RCC 7860 (cell line): ENCODE measurements at regions not wholly inside any gene's neighbourhood (a gene's known extent, or its start where the extent isn't known, plus 50 kb on each side); places are given as distances from the start of the nearest gene placed in this dataset.
"Not testable (repeated sequence)": the region's sequence is repeated elsewhere in the genome, so short reads cannot be mapped to it uniquely, and the experiment has no call there.

Experiments used
- DNase-seq: peaks from one replicate; pipeline ENCODE4 v3.0.0-alpha.2; 2015; ENCODE audit warnings: low spot score
- FAIRE-seq: peaks from 2 replicates; lab custom pipeline; 2012; peaks lifted over from hg19 to GRCh38; lab: Jason Lieb, UNC

DNA sequence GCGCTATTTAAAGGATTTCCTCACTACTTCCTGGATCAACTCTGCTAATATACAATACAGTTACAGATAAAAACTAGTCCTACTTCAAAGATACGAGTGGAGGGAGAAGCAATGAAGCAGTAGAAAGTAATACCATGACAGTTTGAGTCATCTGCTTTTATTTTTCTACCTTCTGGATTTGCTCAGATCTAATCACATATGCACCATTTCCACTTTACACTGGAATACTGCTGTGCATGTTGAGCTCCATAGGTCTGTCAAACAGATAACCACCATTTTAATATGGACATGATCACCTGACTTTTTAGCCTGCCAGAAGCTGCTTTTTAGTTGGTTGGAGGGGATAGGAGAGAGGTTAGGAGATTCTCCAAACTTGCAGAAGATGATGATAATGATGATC is 92.5 kb downstream of the MMUT start:
- no peak for FAIRE-seq
- no peak for DNase-seq

DNA sequence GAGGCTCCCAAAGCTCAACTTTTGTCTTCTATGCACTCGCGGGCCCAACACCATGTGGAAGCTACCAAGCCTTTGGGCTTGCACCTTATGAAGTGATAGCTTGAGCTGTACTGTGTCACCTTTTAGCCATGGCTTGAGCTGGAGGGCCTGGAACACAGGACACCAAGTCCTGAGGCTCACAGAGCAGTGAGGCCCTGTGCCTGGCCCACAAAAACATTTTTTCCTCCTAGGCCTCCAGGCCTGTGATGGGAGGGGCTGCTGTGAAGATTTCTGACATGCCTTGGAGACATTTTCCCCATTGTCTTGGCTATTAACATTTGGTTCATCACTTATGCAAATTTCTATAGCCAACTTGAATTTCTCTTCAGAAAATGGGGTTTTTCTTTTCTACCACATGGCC is 96.5 kb downstream of the MMUT start:
- FAIRE-seq: no peak
- no peak for DNase-seq

DNA sequence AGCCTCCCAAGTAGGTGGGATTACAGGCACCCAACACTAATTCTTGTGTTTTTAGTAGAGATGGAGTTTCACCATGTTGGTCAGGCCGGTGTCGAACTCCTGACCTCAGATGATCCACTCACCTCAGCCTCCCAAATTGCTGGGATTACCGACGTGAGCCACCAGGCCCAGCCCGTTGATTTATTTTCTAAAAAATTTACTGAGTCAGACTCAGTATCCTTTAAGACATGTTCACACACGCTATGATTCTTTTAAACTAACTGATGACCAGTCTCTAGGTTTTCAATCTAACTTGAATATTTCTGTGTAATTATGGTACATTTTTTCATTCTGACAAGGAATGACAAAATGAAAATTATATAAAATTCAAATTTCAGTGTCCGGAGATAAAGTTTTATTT is 114.5 kb downstream of the MMUT start:
- no peak for FAIRE-seq

DNA sequence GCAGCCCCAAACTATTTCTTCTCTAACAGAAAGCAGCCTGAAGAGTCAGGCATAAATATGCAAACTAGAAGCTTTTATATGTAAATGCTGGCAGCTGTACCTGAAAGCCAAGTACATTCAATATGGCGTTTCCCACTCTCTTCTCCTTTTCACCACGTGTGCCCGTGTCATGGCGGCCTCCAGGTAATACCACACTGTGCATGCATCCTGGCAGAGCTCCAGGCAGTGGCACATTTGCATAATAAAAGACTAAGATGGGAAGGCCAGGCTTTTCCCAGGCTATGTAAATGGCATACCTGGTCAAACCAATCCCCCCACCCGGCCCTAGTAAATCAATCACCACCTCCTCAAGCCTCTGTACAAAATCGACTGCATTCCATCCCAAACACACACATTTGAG is 120.6 kb downstream of the MMUT start:
- FAIRE-seq: no peak
- DNase-seq: no peak

More for the DNA sequence above, 114.5 kb downstream of the MMUT start:
- no peak for DNase-seq

DNA sequence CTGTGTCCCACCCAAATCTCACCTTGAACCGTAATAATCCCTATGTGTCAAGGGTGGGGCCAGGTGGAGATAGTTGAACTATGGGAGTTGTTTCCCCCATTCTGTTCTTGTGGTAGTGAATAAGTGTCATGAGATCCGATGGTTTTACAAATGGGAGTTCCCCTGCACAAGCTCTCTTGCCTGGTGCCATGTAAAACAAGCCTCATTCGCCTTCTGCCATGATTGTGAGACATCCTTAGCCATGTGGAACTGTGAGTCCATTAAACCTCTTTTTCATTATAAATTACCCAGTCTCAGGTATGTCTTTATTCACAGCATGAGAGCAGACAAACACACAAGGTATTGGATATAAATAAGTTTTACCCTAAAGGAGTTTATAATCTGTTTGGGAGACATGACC is 121.2 kb downstream of the MMUT start:
- DNase-seq (no peak), FAIRE-seq (no peak)

DNA sequence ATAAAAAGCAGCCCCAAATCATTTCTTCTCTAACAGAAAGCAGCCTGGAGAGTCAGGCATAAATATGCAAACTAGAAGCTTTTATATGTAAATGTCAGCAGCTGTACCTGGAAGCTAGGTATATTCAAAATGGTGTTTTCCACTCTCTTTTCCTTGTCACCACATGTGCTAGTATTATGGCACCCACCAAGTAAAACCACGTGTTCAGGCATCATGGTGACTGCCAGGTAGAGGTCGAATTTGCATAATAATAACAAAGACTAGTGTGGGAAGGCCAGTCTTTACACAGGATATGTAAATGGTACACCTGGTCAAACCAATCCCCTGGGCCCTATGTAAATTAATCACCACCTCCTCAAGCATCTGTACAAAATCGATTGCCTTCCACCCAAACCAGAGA is 124.0 kb downstream of the MMUT start:
- DNase-seq (no peak), FAIRE-seq (no peak)

DNA sequence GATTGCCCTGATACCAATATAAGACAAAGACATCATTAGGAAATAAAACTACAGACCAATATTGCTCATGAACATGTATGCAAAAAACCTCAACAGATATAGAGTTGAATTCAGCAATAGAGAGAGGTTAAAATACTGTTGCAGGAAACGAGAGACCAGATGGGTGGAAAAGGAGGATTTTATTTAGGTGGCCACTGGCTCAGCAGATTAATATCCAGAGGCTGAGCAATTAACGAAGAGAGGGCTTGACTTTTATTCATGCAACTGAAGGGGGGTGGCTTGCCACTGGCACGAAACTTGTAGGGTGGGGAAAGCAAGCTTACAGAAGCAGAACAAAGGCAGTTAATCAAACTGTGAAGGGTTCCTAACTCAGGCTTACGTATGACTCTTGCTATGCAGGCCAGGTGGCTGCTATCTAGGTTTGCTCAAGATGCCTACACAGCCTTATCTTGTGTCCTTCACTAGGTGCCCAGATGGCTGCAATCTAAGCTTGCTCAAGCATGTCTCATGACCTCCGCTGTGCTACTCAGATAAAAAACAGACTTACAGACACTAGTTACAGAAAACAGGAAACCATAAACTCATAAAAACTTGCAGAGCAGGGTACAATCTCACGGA is 126.4 kb downstream of the MMUT start:
- no peak for FAIRE-seq
- peak; percentile 57 for DNase-seq

DNA sequence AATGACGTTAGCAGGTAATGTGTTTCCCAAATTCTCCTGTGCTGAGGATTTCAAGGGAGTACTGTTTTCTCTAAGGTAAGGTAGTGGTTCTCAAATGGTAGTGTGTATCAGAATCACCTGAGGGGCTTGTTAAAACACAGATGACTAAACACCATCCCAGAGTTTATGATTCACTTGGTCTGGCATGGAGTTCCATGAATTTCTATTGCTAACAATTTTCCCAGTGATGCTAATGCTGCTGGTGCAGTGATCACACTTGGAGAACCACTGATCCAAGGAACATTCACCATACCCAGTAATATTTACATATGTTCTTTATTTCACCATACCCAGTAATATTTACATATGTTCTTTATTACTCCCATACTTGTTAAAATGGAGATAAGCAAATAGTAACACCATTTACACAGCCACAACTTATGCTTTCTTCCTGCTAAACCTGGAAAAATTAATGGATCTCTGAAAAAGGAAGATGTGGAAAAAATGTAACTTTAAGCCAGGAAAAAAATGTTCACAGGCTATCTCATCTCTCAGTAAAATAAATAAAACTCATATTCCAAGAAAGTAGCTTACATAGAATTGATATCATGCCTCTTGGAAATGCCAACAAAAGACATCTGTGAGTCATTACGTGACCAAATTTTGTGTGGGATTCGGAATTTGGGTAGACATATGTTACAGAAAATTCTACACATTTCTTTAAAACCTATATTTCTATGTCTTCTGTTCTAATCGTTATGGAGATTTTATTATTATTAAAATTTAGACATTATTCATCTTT is 129.5 kb downstream of the MMUT start:
- FAIRE-seq: no peak
- no peak for DNase-seq

DNA sequence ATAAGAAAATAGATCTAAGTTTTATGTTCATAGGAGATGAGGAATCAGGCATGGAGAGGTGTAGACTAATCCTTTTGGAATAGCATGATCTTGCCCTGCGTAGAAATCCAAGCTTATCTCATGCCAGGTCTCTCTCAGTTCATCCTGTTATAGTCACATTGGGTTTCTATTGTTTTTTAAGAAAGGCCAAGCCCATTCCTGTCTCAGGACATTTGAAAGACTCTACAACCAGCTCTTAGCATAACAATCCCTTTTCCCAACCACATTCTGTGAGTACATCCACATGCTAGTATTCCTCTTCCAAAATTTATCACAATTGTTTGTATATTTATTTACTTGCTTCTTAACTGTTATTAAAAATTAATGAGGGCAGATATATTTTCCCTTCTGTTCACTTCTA is 130.3 kb downstream of the MMUT start:
- no peak for DNase-seq
- no peak for FAIRE-seq

DNA sequence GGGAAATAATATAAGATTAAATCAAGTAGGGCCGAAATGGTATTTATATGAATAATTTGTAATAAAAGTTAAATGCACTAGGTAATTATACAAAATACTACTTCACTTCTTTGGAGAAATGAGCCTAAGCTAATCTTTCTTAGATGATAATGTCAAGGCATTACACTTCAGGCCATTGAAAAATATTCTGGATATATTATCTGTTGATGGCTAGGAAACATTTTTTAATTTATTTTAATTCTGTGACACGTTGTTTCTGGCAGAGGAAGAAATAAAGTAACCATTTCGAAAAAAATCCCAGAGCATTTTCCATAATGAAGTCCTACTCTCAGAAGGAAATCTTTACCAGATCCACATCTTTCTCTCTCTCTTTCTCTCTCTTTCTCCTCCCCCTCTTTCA is 133.9 kb downstream of the MMUT start:
- DNase-seq: no peak
- FAIRE-seq: no peak

DNA sequence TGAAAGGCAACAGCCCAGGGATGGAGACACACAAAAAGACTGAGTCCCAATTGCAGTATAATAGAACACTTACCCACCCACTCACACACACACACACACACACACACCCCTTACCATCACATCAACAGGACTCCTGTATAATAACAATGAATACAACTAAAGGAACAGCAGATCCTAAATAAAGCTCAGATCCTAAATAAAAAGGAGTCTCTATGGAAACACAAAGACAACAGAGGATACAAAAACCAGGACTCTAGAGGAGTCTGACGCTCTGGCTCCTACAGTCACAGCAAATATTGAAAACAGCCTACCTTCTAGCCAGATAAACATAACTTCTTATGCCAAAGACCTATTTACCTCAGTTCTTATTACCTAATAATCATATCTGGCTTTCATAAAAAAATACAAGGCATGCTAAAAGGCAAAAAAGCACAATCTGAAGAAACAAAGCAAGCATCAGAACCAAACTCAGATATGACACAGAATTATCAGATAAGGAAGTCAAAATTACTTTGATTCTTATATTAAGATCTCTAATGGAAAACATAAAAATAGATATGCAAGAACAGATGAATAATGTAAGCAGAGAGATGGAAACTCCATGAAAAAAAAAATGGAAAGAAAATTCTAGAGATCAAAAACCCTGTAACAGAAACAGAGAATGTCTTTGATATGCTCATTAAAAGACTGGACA is 134.9 kb downstream of the MMUT start:
- FAIRE-seq: no peak
- no peak for DNase-seq

DNA sequence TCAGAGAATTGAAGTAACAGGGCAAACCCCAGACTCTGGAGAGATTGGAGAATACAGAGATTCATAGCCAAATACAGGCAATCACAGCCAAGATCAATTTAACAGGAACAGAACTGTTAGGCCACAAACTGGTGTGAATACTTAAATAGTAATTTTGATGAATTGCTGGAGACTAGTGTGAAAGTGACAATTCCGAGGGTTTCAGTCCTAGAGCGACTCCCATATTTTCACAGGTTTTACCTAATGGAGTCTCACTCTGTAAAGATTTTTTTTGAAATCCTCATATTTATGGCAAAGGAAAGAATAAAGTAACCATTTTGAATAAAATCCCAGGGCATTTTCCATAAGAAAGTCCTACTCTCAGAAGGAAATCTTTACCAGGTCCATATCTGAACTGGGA is 135.5 kb downstream of the MMUT start:
- DNase-seq (no peak), FAIRE-seq (no peak)

DNA sequence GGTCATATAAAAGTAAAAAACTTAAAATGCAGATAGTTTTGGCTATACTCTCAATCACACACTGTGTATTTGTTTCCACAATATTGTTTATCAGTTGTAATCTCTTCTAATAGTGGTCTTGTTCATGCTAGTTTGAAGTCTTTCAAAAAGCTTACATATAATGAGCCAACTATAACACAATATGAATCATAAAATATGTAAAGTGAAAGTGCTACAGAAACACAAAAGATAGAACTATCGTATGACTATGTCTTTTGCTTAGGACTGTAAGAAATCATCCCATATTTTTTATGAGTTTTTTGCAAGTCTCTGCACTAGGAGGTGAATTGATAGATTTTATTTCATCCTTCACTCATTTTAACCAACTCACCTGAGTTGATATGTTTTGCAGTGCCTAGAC is 136.0 kb downstream of the MMUT start:
- DNase-seq (no peak), FAIRE-seq (no peak)

DNA sequence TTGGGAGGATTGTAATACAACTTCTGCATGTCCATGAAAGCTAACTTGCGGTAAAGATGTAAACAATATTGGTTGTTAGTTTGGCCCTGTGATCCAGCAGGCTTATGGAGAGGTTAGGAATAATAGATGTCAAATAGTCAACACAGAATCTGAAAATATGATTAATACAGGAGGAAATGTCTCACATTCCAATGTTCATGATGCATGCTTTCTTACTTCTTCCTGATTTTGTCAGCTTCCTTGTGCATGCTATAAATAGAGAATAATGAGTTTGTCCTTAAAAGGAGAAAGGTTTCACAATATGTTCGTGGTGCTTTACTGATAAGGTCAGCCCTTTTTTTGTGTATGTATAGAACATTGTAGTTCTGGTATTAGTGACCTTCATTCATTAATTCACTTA is 136.7 kb downstream of the MMUT start:
- FAIRE-seq: peak; percentile 11

DNA sequence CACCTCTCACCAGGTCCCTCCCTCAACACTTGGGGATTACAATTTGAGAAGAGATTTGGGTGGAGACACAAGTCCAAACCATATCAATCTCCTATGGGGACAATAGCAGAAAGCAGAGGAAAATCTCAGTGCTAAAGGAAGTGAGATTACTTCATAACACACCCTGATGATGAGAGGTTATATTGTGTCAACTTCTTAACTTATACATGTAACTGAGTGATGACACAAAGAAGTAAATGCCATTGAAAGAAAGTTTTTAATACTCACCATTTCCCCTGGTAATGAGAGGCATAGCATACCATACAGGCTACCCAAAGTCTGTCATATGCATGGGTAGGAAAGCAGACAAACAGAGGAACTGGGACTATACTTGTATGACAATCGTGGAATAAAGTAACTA is 137.2 kb downstream of the MMUT start:
- DNase-seq (no peak), FAIRE-seq (no peak)

More for the DNA sequence above, 136.7 kb downstream of the MMUT start:
- DNase-seq: peak; percentile 51

DNA sequence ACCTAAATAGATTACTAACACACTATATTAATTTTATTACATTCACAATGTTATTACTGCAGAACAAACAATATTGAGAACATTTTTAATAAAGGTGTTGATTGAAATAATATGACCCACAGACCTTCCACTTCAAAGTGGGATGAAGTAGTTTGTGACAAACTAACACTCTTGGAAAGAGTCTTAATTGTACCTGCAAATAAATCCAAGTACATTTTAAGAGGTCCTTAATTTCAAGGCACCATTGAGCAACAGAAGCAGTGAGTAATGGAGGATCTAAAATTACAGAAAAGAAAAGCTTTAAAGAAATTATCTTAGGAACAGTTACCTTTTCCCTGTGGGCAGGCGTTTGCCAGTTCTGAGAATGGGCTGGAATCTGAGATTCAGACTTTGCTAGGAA is 140.2 kb downstream of the MMUT start:
- FAIRE-seq: no peak

DNA sequence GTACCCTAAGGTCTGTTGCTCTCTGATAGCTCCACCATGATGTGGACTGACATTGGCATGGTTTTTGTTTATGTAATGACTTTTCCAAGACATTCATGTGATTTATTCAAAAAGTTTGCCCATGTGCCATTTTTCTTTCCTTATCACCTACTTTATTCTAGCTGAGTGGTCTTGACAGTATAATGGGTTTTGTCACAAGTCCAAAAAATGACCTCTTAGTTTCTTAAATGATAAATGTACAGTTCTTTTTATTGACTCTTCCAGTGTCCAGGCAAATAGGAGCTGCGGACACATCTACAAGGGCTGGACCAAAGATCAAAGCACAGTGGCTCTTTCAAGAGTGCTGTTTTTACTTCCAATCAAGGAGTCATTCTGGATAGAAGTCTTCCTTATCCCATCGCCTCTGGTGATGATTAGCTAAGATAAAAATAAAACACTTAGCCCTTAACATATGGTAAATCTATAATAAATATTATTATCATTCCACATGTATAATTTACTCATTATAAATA is 141.4 kb downstream of the MMUT start:
- FAIRE-seq (no peak), DNase-seq (no peak)

More for the DNA sequence above, 140.2 kb downstream of the MMUT start:
- DNase-seq: no peak

DNA sequence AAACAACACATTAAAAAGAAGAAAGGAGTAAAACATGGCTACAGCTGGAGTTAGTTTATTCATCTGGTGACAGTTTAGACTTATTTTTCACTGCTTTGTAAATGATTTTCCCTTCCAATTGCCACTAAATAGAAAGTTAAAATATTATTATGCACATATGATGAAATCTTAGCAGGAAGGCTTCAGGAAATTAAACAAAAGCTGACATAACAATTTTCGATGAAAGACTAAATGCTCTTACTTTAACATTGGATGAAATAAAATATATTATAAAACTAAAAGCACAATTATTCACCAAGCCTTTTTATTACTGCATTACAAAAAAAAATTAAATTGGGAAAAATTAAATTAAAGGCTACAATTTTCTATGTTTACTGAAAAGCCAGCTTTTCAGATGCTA is 158.0 kb downstream of the MMUT start:
- no peak for FAIRE-seq
- DNase-seq: no peak

DNA sequence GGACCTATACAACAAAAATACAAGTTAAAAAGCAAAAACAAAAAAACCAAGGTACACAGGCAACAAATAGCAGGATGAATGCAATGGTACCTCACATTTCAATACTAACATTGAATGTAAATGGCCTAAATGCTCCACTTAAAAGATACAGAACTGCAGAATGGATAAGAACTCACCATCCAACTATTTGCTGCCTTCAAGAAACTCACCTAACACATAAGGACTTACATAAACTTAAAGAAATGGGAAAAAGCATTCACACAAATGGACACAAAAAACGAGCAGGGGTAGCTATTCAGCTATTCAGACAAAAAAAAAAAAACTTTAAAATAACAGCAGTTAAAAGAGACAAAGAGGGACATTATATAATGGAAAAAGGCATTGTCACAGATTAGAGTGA is 158.7 kb downstream of the MMUT start:
- FAIRE-seq, DNase-seq: not testable (repeated sequence)

DNA sequence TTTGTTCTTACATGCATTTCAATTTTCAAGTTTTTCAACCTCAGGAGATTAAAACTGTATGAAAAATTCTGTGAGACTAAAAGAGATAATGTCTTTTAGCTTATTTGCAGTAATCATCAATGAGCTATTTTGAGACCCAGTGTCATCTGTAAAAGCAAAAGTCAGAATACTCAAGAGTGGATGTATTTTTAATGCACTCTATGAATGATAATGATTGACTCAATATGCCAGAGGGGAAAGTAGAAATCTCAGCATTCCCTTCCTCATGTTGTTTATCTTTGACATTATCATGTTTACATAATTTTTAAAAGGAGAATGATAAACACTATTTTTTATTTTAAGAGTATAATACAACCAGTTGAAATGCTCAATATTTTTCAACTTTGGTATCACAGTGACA is 162.1 kb downstream of the MMUT start:
- no peak for FAIRE-seq
- no peak for DNase-seq

DNA sequence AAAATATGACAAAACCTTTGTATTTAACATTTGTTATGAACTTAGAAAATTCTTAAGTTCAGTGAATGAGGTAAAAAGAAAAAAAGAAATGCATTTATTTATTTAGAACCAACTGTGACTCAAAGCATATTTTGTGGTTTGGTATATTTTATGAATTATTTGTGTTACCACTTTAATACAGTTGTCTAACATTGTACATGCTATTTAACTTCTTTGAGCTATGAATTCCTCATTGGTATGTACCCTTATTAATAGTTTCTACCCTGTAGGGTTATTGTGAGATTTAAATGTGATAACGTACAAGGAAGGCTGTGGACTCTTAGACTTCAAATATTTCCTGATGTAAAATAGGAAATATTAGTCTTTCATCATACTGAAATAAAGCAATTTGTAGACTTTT is 162.6 kb downstream of the MMUT start:
- FAIRE-seq: no peak
- no peak for DNase-seq

DNA sequence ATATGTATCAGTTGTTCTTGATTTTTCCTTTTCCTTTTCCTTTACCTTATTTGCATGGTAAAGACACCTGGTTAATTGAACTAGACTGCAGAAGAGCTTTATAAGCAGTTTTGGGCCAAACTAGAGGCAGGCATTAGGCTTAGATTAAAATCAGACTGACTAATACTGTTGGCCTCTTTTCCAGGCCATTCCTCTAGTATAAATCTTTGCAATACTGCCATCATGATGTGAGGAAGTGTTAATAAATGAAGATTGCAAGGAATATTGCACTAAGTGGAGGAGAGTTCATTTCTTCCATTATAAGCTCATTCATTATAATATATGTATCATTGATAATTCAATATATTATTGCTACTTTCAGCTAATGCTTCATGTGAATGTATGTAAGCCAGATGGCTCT is 163.8 kb downstream of the MMUT start:
- FAIRE-seq (no peak), DNase-seq (no peak)
